OCI-LY1 (cell line): ENCODE measurements at regions not wholly inside any gene's neighbourhood (a gene's known extent, or its start where the extent isn't known, plus 50 kb on each side); places are given as distances from the start of the nearest gene placed in this dataset.

Experiments
- CTCF ChIP-seq: fragments of 200-600 bp; sonication (generic), shearing (Covaris generic); IDR thresholded peaks from 2 replicates; pipeline ENCODE4 v1.5.1; 2017; ENCODE audit warnings: mild to moderate bottlenecking, antibody characterized with exemption, low read length, moderate library complexity, mixed read lengths
- EZH2 ChIP-seq: fragments of 200-600 bp; sonication (generic), shearing (Covaris generic); IDR thresholded peaks from 2 replicates; pipeline ENCODE4 v1.8.0; 2017; ENCODE audit warnings: borderline replicate concordance, mixed run types, mild to moderate bottlenecking, antibody characterized with exemption, low read length, moderate library complexity, mixed read lengths

GRCh38 chr10:44803862-44804261 is 107.3 kb upstream of the TMEM72 start:
- TF ChIP-seq CTCF (no peak), EZH2 (no peak)
